ENCODE measurements at regions not wholly inside any gene's neighbourhood (a gene's known extent, or its start where the extent isn't known, plus 50 kb on each side); places are given as distances from the start of the nearest gene placed in this dataset.

DNA sequence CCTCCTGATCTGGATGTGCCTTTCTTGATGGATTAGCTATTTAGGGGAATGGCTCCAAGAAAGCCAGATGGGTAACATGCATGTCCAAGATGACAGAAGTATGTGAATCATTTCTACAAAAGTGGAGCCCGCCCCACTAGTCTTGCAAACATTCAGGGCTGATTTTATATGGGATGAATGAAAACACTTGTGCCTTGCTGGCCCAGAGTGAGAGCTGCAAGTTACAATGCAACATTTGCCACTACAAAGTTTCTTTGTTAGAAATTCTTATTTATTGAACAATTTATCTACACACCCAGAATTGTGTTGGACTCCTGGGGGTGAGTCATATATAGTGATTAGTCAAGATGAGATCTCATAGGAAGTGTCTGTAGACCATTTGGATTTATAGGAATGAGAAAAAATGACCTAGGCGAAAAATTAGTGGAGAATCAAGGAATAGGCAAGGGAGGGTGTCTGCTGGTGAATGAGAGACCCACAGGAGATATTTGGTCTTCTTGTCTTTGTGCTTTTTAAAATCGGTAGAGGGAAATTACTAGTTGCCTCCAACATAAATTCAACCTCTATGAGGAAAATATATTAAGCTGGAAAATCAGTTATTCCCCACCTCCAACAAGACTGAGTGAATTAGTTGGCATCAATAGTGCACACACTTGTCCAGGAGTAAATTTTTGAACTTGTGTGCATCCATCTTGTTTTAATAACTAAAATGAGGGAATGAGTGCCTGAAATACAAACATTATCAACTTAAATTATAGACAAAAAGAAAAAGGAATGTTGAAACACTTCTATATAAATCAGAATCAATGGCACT is 53.5 kb upstream of the DCBLD2 start:
- DNase-seq, result no peak

- DNase-seq, result no peak
These were observed 52.7 kb upstream of the DCBLD2 start for GRCh38 chr3:98954242-98954641.

GRCh38 chr3:98952404-98952803 is 50.9 kb upstream of the DCBLD2 start:
- DNase-seq, result no peak
